Endothelial cell (in vitro differentiated cells): ENCODE measurements at regions not wholly inside any gene's neighbourhood (a gene's known extent, or its start where the extent isn't known, plus 50 kb on each side); places are given as distances from the start of the nearest gene placed in this dataset.

ENCODE experiments used
- DNase-seq: peaks from one replicate; pipeline ENCODE4 v3.0.0; 2021; ENCODE audit warnings: low spot score
- H3K27ac Mint-ChIP-seq: one replicate; pipeline ENCODE4 v1.8.0; 2021; ENCODE audit warnings: mixed read lengths, inconsistent platforms; ENCODE audit not compliant: unreplicated experiment
- H3K27me3 Mint-ChIP-seq: one replicate; pipeline ENCODE4 v1.8.0; 2021; ENCODE audit warnings: mild to moderate bottlenecking, moderate library complexity, mixed read lengths, inconsistent platforms; ENCODE audit not compliant: unreplicated experiment
- H3K36me3 Mint-ChIP-seq: one replicate; pipeline ENCODE4 v1.8.0; 2021; ENCODE audit warnings: mild to moderate bottlenecking, low read depth, mixed read lengths, inconsistent platforms; ENCODE audit not compliant: unreplicated experiment
- H3K4me1 Mint-ChIP-seq: one replicate; pipeline ENCODE4 v1.8.0; 2021; ENCODE audit warnings: mild to moderate bottlenecking, mixed read lengths, inconsistent platforms; ENCODE audit not compliant: unreplicated experiment
- H3K4me3 Mint-ChIP-seq: one replicate; pipeline ENCODE4 v1.8.0; 2021; ENCODE audit warnings: mild to moderate bottlenecking, mixed read lengths, inconsistent platforms; ENCODE audit not compliant: unreplicated experiment
- H3K9me3 Mint-ChIP-seq: one replicate; pipeline ENCODE4 v1.8.0; 2021; ENCODE audit warnings: mixed read lengths, inconsistent platforms; ENCODE audit not compliant: unreplicated experiment
- CTCF ChIP-seq: fragments of 200-600 bp; sonication (generic); IDR thresholded peaks from one replicate; pipeline ENCODE4 v1.5.0; 2021; ENCODE audit warnings: antibody characterized with exemption; ENCODE audit not compliant: unreplicated experiment

GRCh38 chr13:64633948-64634347 lies 2596.2 kb downstream of the PCDH9 start:
- Mint-ChIP-seq H3K27me3 (no peaks in the 10 kb centered on the region), H3K4me1 (no peaks in the 10 kb centered on the region), H3K4me3 (no peak overlapping the region), H3K27ac (no peak overlapping the region), H3K9me3 (no peaks in the 10 kb centered on the region), H3K36me3 (no peaks in the 10 kb centered on the region)
- TF ChIP-seq CTCF, result no peak
- DNase-seq, result no peak

GRCh38 chr13:64627654-64628053 lies 2602.5 kb downstream of the PCDH9 start:
- Mint-ChIP-seq H3K4me1 (no peaks in the 10 kb centered on the region), H3K27me3 (no peaks in the 10 kb centered on the region), H3K27ac (no peak overlapping the region), H3K4me3 (no peak overlapping the region), H3K9me3 (no peaks in the 10 kb centered on the region), H3K36me3 (no peaks in the 10 kb centered on the region)
- no peak for TF ChIP-seq CTCF
- no peak for DNase-seq

GRCh38 chr13:64626105-64626504 lies 2604.0 kb downstream of the PCDH9 start:
- Mint-ChIP-seq H3K9me3 (no peaks in the 10 kb centered on the region), H3K27me3 (no peaks in the 10 kb centered on the region), H3K4me3 (no peak overlapping the region), H3K36me3 (no peaks in the 10 kb centered on the region), H3K27ac (no peak overlapping the region), H3K4me1 (no peaks in the 10 kb centered on the region)
- no peak for TF ChIP-seq CTCF
- no peak for DNase-seq

GRCh38 chr13:64617231-64617630 lies 2612.9 kb downstream of the PCDH9 start:
- TF ChIP-seq CTCF, result no peak
- no peak for DNase-seq
- no peak overlapping the region for H3K4me3 Mint-ChIP-seq
- H3K4me1 Mint-ChIP-seq, result no peaks in the 10 kb centered on the region
- H3K27me3 Mint-ChIP-seq, result no peaks in the 10 kb centered on the region
- no peaks in the 10 kb centered on the region for H3K36me3 Mint-ChIP-seq
- H3K9me3 Mint-ChIP-seq, result no peaks in the 10 kb centered on the region
- no peak overlapping the region for H3K27ac Mint-ChIP-seq

- no peak for DNase-seq
- H3K4me1 Mint-ChIP-seq, result no peaks in the 10 kb centered on the region
- H3K4me3 Mint-ChIP-seq, result no peak overlapping the region
- no peak for TF ChIP-seq CTCF
- no peaks in the 10 kb centered on the region for H3K27me3 Mint-ChIP-seq
- H3K27ac Mint-ChIP-seq, result no peak overlapping the region
- no peaks in the 10 kb centered on the region for H3K9me3 Mint-ChIP-seq
- no peaks in the 10 kb centered on the region for H3K36me3 Mint-ChIP-seq
These were observed 2638.2 kb downstream of the PCDH9 start for GRCh38 chr13:64591971-64592370.
